IMR-90 (cell line): ENCODE measurements at regions not wholly inside any gene's neighbourhood (a gene's known extent, or its start where the extent isn't known, plus 50 kb on each side); places are given as distances from the start of the nearest gene placed in this dataset.

Source experiments
- CEBPB ChIP-seq: IDR thresholded peaks from 2 replicates; pipeline ENCODE4 v1.6.1; 2012; ENCODE audit warnings: low read depth, low read length, improper control_type of control experiment
- CTCF ChIP-seq: conservative IDR thresholded peaks from 2 replicates; pipeline ENCODE4 v1.5.1; 2012; ENCODE audit warnings: mild to moderate bottlenecking, low read depth, low read length, improper control_type of control experiment
- POLR2A ChIP-seq: IDR thresholded peaks from 2 replicates; pipeline ENCODE4 v1.6.1; 2012; ENCODE audit warnings: mild to moderate bottlenecking, low read depth, low read length
- RAD21 ChIP-seq: IDR thresholded peaks from 2 replicates; pipeline ENCODE4 v1.6.1; 2012; ENCODE audit warnings: low read length, improper control_type of control experiment
- RFX5 ChIP-seq: IDR thresholded peaks from 2 replicates; pipeline ENCODE4 v1.8.0; 2012; ENCODE audit warnings: low read depth, mild to moderate bottlenecking, low read length, moderate library complexity

DNA sequence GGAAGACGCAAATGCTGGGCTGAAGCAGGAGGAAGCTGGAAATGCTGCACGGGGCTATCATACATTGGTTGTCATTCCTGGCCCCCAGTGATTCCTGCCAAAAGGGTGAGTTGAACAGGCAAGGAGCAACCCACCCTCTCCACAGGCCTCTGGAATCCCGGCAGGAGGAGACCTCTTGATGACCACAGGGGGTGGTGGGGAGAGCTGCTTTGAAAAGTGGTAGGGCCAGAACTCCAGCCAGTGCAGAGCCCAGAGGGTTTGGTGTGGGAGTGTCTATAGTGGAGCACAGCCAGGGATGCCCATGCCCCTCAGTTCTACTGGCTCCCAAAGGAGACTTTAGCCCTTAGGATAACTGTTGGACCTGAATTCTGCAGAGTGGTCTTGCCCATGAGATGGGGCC lies 89.2 kb downstream of the SAMD9 start:
- no peak for TF ChIP-seq CTCF
- TF ChIP-seq CEBPB = no peak
- no peak for TF ChIP-seq POLR2A
- TF ChIP-seq RFX5 = no peak
- no peak for TF ChIP-seq RAD21
